ENCODE measurements at regions not wholly inside any gene's neighbourhood (a gene's known extent, or its start where the extent isn't known, plus 50 kb on each side); places are given as distances from the start of the nearest gene placed in this dataset.

GRCh38 chr11:116096272-116096995 is 592.2 kb upstream of the CADM1 start:
- no peak for DNase-seq

- DNase-seq, result no peak
Observed at GRCh38 chr11:116093481-116094270, 589.5 kb upstream of the CADM1 start.

GRCh38 chr11:116093065-116093464 is 588.9 kb upstream of the CADM1 start:
- DNase-seq, result no peak

- DNase-seq, result no peak
Observed at GRCh38 chr11:116086426-116086825, 582.2 kb upstream of the CADM1 start.

- no peak for DNase-seq
Observed at GRCh38 chr11:116085031-116085635, 580.9 kb upstream of the CADM1 start.

GRCh38 chr11:116084511-116084910 is 580.3 kb upstream of the CADM1 start:
- DNase-seq, result no peak

- no peak for DNase-seq
Observed at GRCh38 chr11:116082256-116082655, 578.0 kb upstream of the CADM1 start.

GRCh38 chr11:116079580-116079979 is 575.4 kb upstream of the CADM1 start:
- no peak for DNase-seq

GRCh38 chr11:116078101-116078591 is 573.9 kb upstream of the CADM1 start:
- no peak for DNase-seq

GRCh38 chr11:116077092-116077491 is 572.9 kb upstream of the CADM1 start:
- DNase-seq, result no peak

GRCh38 chr11:116073854-116074837 is 569.9 kb upstream of the CADM1 start:
- DNase-seq, result no peak

- no peak for DNase-seq
Observed at GRCh38 chr11:116072601-116073410, 568.6 kb upstream of the CADM1 start.

- no peak for DNase-seq
Observed at GRCh38 chr11:116072133-116072532, 567.9 kb upstream of the CADM1 start.

- no peak for DNase-seq
Observed at GRCh38 chr11:116071241-116071640, 567.0 kb upstream of the CADM1 start.

- DNase-seq, result no peak
Observed at GRCh38 chr11:116070520-116070919, 566.3 kb upstream of the CADM1 start.

- no peak for DNase-seq
Observed at GRCh38 chr11:116066777-116067176, 562.6 kb upstream of the CADM1 start.

GRCh38 chr11:116065986-116066385 is 561.8 kb upstream of the CADM1 start:
- no peak for DNase-seq

GRCh38 chr11:116065191-116065895 is 561.1 kb upstream of the CADM1 start:
- DNase-seq, result no peak

- DNase-seq, result no peak
Observed at GRCh38 chr11:116062490-116063171, 558.4 kb upstream of the CADM1 start.

- DNase-seq, result no peak
Observed at GRCh38 chr11:116062129-116062489, 557.9 kb upstream of the CADM1 start.

Measured in stimulated activated CD4-positive, alpha-beta T cell treated with anti-CD3 and anti-CD28 coated beads, Interleukin-15, amount 100 ng/mL, for 24 hours (primary cell).